Astrocyte (in vitro differentiated cells and primary cell): ENCODE measurements at regions not wholly inside any gene's neighbourhood (a gene's known extent, or its start where the extent isn't known, plus 50 kb on each side); places are given as distances from the start of the nearest gene placed in this dataset.

Experiments
- DNase-seq: peaks from one replicate; pipeline ENCODE4 v3.0.0-alpha.2; 2010; ENCODE audit warnings: low read depth
- FAIRE-seq: peaks from 2 replicates; lab custom pipeline; 2011; peaks lifted over from hg19 to GRCh38; lab: Jason Lieb, UNC
- H2AFZ ChIP-seq: 2 replicates; pipeline ENCODE4 v1.6.0; 2012; ENCODE audit warnings: low read depth, low read length, inconsistent platforms
- H3K27ac ChIP-seq: 2 replicates; pipeline ENCODE4 v1.5.1; 2011; ENCODE audit warnings: low read depth, low read length, inconsistent platforms
- H3K27me3 ChIP-seq: 2 replicates; pipeline ENCODE4 v1.6.0; 2011; ENCODE audit warnings: low read length, inconsistent platforms; ENCODE audit not compliant: insufficient read depth
- H3K36me3 ChIP-seq: 2 replicates; pipeline ENCODE4 v1.5.1; 2011; ENCODE audit warnings: low read length, inconsistent platforms; ENCODE audit not compliant: insufficient read depth
- H3K4me1 ChIP-seq: 2 replicates; pipeline ENCODE4 v1.5.1; 2011; ENCODE audit warnings: low read length, inconsistent platforms; ENCODE audit not compliant: insufficient read depth
- H3K4me2 ChIP-seq: 2 replicates; pipeline ENCODE4 v1.6.0; 2012; ENCODE audit warnings: low read length, inconsistent platforms
- H3K4me3 ChIP-seq: 2 replicates; pipeline ENCODE4 v1.5.1; 2011; ENCODE audit warnings: low read depth, mild to moderate bottlenecking, low read length, inconsistent platforms; ENCODE audit not compliant: insufficient read depth
- H3K79me2 ChIP-seq: 2 replicates; pipeline ENCODE4 v1.6.0; 2012; ENCODE audit warnings: mild to moderate bottlenecking, low read length, inconsistent platforms; ENCODE audit not compliant: insufficient read depth
- H3K9ac ChIP-seq: 2 replicates; pipeline ENCODE4 v1.6.0; 2012; ENCODE audit warnings: mild to moderate bottlenecking, low read length, inconsistent platforms
- H3K9me3 ChIP-seq: 2 replicates; pipeline ENCODE4 v1.5.1; 2012; ENCODE audit warnings: low read depth, mild to moderate bottlenecking, low read length, inconsistent platforms; ENCODE audit not compliant: insufficient read depth
- H4K20me1 ChIP-seq: 2 replicates; pipeline ENCODE4 v1.6.0; 2012; ENCODE audit warnings: low read length, inconsistent platforms; ENCODE audit not compliant: insufficient read depth
- H3K27ac Mint-ChIP-seq: one replicate; pipeline ENCODE4 v1.8.0; 2021; ENCODE audit warnings: mild to moderate bottlenecking, mixed read lengths; ENCODE audit not compliant: unreplicated experiment
- H3K27me3 Mint-ChIP-seq: one replicate; pipeline ENCODE4 v1.8.0; 2021; ENCODE audit warnings: low read depth, mixed read lengths; ENCODE audit not compliant: unreplicated experiment
- H3K36me3 Mint-ChIP-seq: one replicate; pipeline ENCODE4 v1.8.0; 2021; ENCODE audit warnings: low read depth, mixed read lengths; ENCODE audit not compliant: unreplicated experiment
- H3K4me1 Mint-ChIP-seq: one replicate; pipeline ENCODE4 v1.8.0; 2021; ENCODE audit warnings: low read depth, mixed read lengths; ENCODE audit not compliant: unreplicated experiment
- H3K4me3 Mint-ChIP-seq: one replicate; pipeline ENCODE4 v1.8.0; 2021; ENCODE audit warnings: mild to moderate bottlenecking, moderate library complexity, mixed read lengths; ENCODE audit not compliant: unreplicated experiment
- H3K9me3 Mint-ChIP-seq: one replicate; pipeline ENCODE4 v1.8.0; 2021; ENCODE audit warnings: mild to moderate bottlenecking, mixed read lengths; ENCODE audit not compliant: unreplicated experiment
- CTCF ChIP-seq: IDR thresholded peaks from 2 replicates; pipeline ENCODE4 v1.5.1; 2011; ENCODE audit warnings: low read depth, mild to moderate bottlenecking, inconsistent platforms, low read length, moderate library complexity; ENCODE audit not compliant: insufficient read depth
- EZH2 ChIP-seq: IDR thresholded peaks from 2 replicates; pipeline ENCODE4 v1.6.1; 2012; ENCODE audit warnings: mild to moderate bottlenecking, low read length, inconsistent platforms; ENCODE audit not compliant: insufficient read depth

- Mint-ChIP-seq H3K9me3 (no peaks in the 10 kb centered on the region), H3K27me3 (peaks cover 68% of the 10 kb centered on the region), H3K4me1 (peaks cover 5% of the 10 kb centered on the region), H3K27ac (no peak overlapping the region), H3K4me3 (no peak overlapping the region), H3K36me3 (no peaks in the 10 kb centered on the region)
- H3K4me3 ChIP-seq, result no peak overlapping the region
- TF ChIP-seq CTCF, result no peak
- TF ChIP-seq EZH2, result no peak
- no peaks in the 10 kb centered on the region for H3K79me2 ChIP-seq
- peaks cover 2% of the 10 kb centered on the region for H3K27me3 ChIP-seq
- H3K9me3 ChIP-seq, result no peaks in the 10 kb centered on the region
- no peaks in the 10 kb centered on the region for H4K20me1 ChIP-seq
- H3K4me2 ChIP-seq, result no peak overlapping the region
- DNase-seq (no peak), FAIRE-seq (no peak)
- H3K9ac ChIP-seq, result no peak overlapping the region
- no peak overlapping the region for H2AFZ ChIP-seq
- H3K4me1 ChIP-seq, result no peaks in the 10 kb centered on the region
- H3K27ac ChIP-seq, result no peak overlapping the region
- no peaks in the 10 kb centered on the region for H3K36me3 ChIP-seq
These were observed 70.0 kb upstream of the PAX7 start for GRCh38 chr1:18560692-18561091.

- Histone ChIP-seq H2AFZ (no peak overlapping the region), H3K4me1 (no peaks in the 10 kb centered on the region), H3K9me3 (no peaks in the 10 kb centered on the region), H3K9ac (no peak overlapping the region), H3K36me3 (no peaks in the 10 kb centered on the region), H3K79me2 (no peaks in the 10 kb centered on the region), H4K20me1 (no peaks in the 10 kb centered on the region), H3K4me2 (no peak overlapping the region), H3K27ac (no peak overlapping the region), H3K4me3 (no peak overlapping the region), H3K27me3 (peaks cover 2% of the 10 kb centered on the region)
- peaks cover 5% of the 10 kb centered on the region for H3K4me1 Mint-ChIP-seq
- no peaks in the 10 kb centered on the region for H3K36me3 Mint-ChIP-seq
- H3K9me3 Mint-ChIP-seq, result no peaks in the 10 kb centered on the region
- TF ChIP-seq EZH2 (no peak), CTCF (no peak)
- no peak for DNase-seq
- H3K27ac Mint-ChIP-seq, result no peak overlapping the region
- H3K27me3 Mint-ChIP-seq, result peaks cover 77% of the 10 kb centered on the region
- FAIRE-seq, result no peak
- no peak overlapping the region for H3K4me3 Mint-ChIP-seq
These were observed 68.7 kb upstream of the PAX7 start for GRCh38 chr1:18561967-18562366.

GRCh38 chr1:18564676-18565075 lies 66.0 kb upstream of the PAX7 start:
- no peaks in the 10 kb centered on the region for H3K36me3 ChIP-seq
- H3K4me3 Mint-ChIP-seq, result no peak overlapping the region
- no peaks in the 10 kb centered on the region for H4K20me1 ChIP-seq
- no peak for DNase-seq
- H2AFZ ChIP-seq, result no peak overlapping the region
- H3K9ac ChIP-seq, result no peak overlapping the region
- no peak overlapping the region for H3K27ac ChIP-seq
- no peaks in the 10 kb centered on the region for H3K4me1 ChIP-seq
- no peak overlapping the region for H3K4me3 ChIP-seq
- H3K27me3 Mint-ChIP-seq, result peaks cover 66% of the 10 kb centered on the region
- H3K4me1 Mint-ChIP-seq, result no peaks in the 10 kb centered on the region
- H3K4me2 ChIP-seq, result no peak overlapping the region
- TF ChIP-seq CTCF, result no peak
- TF ChIP-seq EZH2, result no peak
- no peaks in the 10 kb centered on the region for H3K9me3 ChIP-seq
- H3K79me2 ChIP-seq, result no peaks in the 10 kb centered on the region
- H3K9me3 Mint-ChIP-seq, result peaks cover 3% of the 10 kb centered on the region
- no peaks in the 10 kb centered on the region for H3K36me3 Mint-ChIP-seq
- FAIRE-seq, result no peak
- H3K27me3 ChIP-seq, result no peaks in the 10 kb centered on the region
- H3K27ac Mint-ChIP-seq, result no peak overlapping the region
